ENCODE measurements at regions not wholly inside any gene's neighbourhood (a gene's known extent, or its start where the extent isn't known, plus 50 kb on each side); places are given as distances from the start of the nearest gene placed in this dataset.

GRCh38 chr14:89680156-89680555 lies 263.1 kb upstream of the FOXN3 start:
- TF ChIP-seq CTCF (IDR thresholded peaks at IDR 0.05; ENCODE audit: low read depth, low read length): no peak
- no peak for TF ChIP-seq POLR2A (IDR thresholded peaks at IDR 0.05; ENCODE audit: extremely low read depth, insufficient read length)
- TF ChIP-seq MYC (IDR thresholded peaks at IDR 0.05; ENCODE audit: low read depth, low read length): no peak
- TF ChIP-seq MAX (IDR thresholded peaks at IDR 0.05; ENCODE audit: low read depth, low read length): no peak

All from NB4 (cell line).